Colonic mucosa (tissue), 4 donors: ENCODE measurements at regions not wholly inside any gene's neighbourhood (a gene's known extent, or its start where the extent isn't known, plus 50 kb on each side); places are given as distances from the start of the nearest gene placed in this dataset.

Experiments used
- DNase-seq: peaks from one replicate; pipeline ENCODE4 v3.0.0-alpha.2; 2020
- H3K27ac ChIP-seq: fragments of 200-600 bp; one replicate; pipeline ENCODE4 v1.8.0; 2021
- H3K27me3 ChIP-seq: fragments of 200-600 bp; one replicate; pipeline ENCODE4 v1.8.0; 2021
- H3K36me3 ChIP-seq: fragments of 200-600 bp; one replicate; pipeline ENCODE4 v1.8.0; 2021
- H3K4me1 ChIP-seq: fragments of 200-600 bp; one replicate; pipeline ENCODE4 v1.8.0; 2021; ENCODE audit warnings: mild to moderate bottlenecking
- H3K4me3 ChIP-seq: fragments of 200-600 bp; one replicate; pipeline ENCODE4 v1.8.0; 2021
- H3K9ac ChIP-seq, 2 donors: one replicate each; pipeline ENCODE4 v1.7.0; 2013; ENCODE audit warnings: control low read depth in 2 of 2, low read depth in 2 of 2, low read length in 2 of 2
- H3K9me3 ChIP-seq: fragments of 200-600 bp; one replicate; pipeline ENCODE4 v1.8.0; 2021
- CTCF ChIP-seq: fragments of 200-600 bp; IDR thresholded peaks from one replicate; pipeline ENCODE4 v1.8.0; 2022; ENCODE audit warnings: antibody characterized with exemption, mild to moderate bottlenecking
- intact Hi-C: fragments of 100-400 bp; cut with DNase I; formaldehyde crosslinking; loops from one replicate; pipeline ENCODE4 v1.14.1; 2022
- donor health status: healthy.
- donor health status: DM: no; HTN: no; CAD: no.
- donor health status: DM: no; HTN: no; CAD: no.

- Histone ChIP-seq H3K27ac (no peak overlapping the region), H3K36me3 (no peaks in the 10 kb centered on the region), H3K4me1 (no peaks in the 10 kb centered on the region), H3K27me3 (no peaks in the 10 kb centered on the region), H3K9ac (no peak overlapping the region), H3K9me3 (no peaks in the 10 kb centered on the region), H3K4me3 (no peak overlapping the region)
- intact Hi-C loops, result no loop called here
- DNase-seq, result no peak
- no peak for TF ChIP-seq CTCF
These were observed 61.6 kb upstream of the BTC start for GRCh38 chr4:74855879-74856278.

DNA sequence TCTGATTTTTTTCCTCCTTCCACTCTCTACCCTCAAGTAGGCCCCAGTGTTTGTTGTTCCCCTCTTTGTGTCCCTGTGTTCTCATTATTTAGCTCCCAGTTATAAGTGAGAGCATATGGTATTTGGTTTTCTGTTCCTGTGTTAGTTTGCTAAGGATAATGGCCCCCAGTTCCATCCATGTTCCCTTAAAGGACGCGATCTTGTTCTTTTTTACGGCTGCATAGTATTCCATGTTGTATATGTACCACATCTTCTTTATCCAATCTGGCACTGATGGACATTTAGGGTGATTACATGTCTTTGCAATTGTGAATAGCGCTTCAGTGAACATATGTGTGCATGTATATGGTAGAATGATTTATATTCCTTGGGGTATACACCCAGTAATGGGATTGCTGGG, 54.5 kb upstream of the BTC start:
- intact Hi-C loops, result no loop called here
- Histone ChIP-seq H3K4me1 (no peaks in the 10 kb centered on the region), H3K27me3 (no peaks in the 10 kb centered on the region), H3K4me3 (no peak overlapping the region), H3K9ac (no peak overlapping the region), H3K36me3 (no peaks in the 10 kb centered on the region), H3K27ac (no peak overlapping the region), H3K9me3 (no peaks in the 10 kb centered on the region)
- no peak for DNase-seq
- TF ChIP-seq CTCF, result no peak

DNA sequence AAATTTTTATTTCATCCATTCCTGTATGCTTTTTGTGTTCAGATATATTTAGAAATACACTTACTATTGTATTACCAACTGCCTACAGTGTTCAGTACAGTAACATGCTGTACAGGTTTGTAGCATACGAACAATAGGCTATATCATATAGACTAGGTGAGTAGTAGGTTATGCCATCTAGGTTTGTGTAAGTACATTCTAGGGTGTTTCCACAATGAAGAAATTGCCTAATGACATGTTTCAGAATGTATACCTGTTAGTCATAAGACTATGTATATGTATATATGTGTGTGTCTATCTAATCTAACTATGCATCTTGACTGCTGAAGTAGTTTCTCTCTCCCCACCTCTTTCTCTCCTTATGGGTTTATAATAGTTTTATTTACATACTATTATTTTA, 51.5 kb upstream of the BTC start:
- H3K36me3 ChIP-seq, result no peaks in the 10 kb centered on the region
- intact Hi-C loops, result no loop called here
- no peak overlapping the region for H3K9ac ChIP-seq
- H3K4me1 ChIP-seq, result no peaks in the 10 kb centered on the region
- H3K4me3 ChIP-seq, result no peak overlapping the region
- H3K27ac ChIP-seq, result no peak overlapping the region
- DNase-seq, result no peak
- H3K9me3 ChIP-seq, result no peaks in the 10 kb centered on the region
- no peaks in the 10 kb centered on the region for H3K27me3 ChIP-seq
- TF ChIP-seq CTCF, result no peak
